ENCODE measurements at regions not wholly inside any gene's neighbourhood (a gene's known extent, or its start where the extent isn't known, plus 50 kb on each side); places are given as distances from the start of the nearest gene placed in this dataset.

DNA sequence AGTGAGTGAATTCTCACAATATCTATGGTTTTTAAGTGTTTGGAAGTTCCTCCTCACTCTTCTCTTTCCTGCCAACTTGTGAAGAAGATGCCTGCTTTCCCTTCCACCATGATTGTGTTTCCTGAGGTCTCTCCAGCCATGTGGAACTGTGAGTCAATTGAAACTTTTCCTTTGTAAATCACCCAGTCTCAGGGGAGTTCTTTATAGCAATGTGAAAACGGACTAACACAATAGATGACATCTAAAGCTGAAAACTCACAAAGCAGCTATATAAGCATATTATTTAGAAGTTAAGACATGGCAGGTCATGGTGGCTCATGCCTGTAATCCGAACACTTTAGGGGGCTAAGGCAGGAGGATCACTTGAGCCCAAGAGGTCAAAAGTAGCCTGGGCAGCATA lies 130.2 kb downstream of the ARRDC3 start:
- WGBS, 2 donors (ENCODE audit: extremely low coverage in 2 of 2, insufficient read length in 2 of 2, insufficient replicate concordance in 1 of 2), result no CpG with 5 or more reads among the region's 2 CpGs

DNA sequence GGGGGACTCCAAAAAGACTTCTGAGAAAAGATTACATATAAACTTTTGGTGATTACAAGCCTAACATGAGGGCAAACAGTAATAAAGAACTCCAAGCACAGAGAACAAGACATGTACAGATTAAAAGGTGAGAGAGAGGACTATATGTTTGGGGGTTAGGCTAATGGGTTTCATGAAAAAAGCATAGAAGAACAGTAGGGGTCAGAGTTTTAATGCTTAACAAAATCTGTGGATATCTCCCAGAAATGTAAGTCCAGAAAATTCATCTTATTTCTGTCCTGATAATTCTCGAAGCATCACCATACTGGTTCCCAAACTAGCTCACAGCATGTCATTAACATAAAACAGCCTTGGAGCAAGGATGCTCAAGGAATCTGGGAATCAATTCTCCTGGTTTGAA lies 137.2 kb downstream of the ARRDC3 start:
- Histone ChIP-seq H3K9me3 (replicated peaks in 1 of 2; ENCODE audit: control insufficient read depth in 2 of 2, insufficient read depth in 1 of 2, low read depth in 1 of 2, low read length in 2 of 2) (peaks cover 4 to 8% of the 10 kb centered on the region in 2 donors), H3K4me2 (ENCODE audit: insufficient read depth, low read length, poor library complexity, severe bottlenecking) (no peak overlapping the region), H2BK12ac (ENCODE audit: low read length) (no peak overlapping the region), H3K36me3 (replicated peaks in 1 of 2; ENCODE audit: control insufficient read depth in 2 of 2, insufficient read depth in 2 of 2, low read length in 2 of 2) (no peaks in the 10 kb centered on the region), H3K4me1 (ENCODE audit: control insufficient read depth in 2 of 2, insufficient read depth in 1 of 2, low read depth in 1 of 2, low read length in 2 of 2) (no peaks in the 10 kb centered on the region), H3K27ac (replicated peaks; ENCODE audit: low read length) (no peak overlapping the region), H3K14ac (ENCODE audit: low read length) (no peak overlapping the region), H3K79me1 (ENCODE audit: low read depth, low read length) (no peaks in the 10 kb centered on the region), H3K23ac (ENCODE audit: low read depth, low read length, poor library complexity) (no peak overlapping the region), H3K9ac (ENCODE audit: low read depth, low read length, poor library complexity) (no peak overlapping the region), H2AFZ (ENCODE audit: low read length) (no peak overlapping the region), H2AK5ac (ENCODE audit: low read depth, low read length) (no peak overlapping the region), H4K8ac (ENCODE audit: low read depth, low read length) (no peak overlapping the region), H3K27me3 (ENCODE audit: control insufficient read depth in 3 of 3, insufficient read depth in 3 of 3, low read depth in 1 of 3, low read length in 3 of 3) (no peaks in the 10 kb centered on the region), H2BK5ac (ENCODE audit: low read length) (no peak overlapping the region), H3K4me3 (ENCODE audit: low read length in 2 of 2) (no peak overlapping the region), H3K4ac (ENCODE audit: low read length) (no peak overlapping the region), H2BK120ac (ENCODE audit: low read depth, low read length) (no peak overlapping the region), H2BK15ac (ENCODE audit: low read length) (no peak overlapping the region), H3K18ac (ENCODE audit: low read length) (no peak overlapping the region), H4K91ac (ENCODE audit: low read depth, low read length, poor library complexity) (no peak overlapping the region)
- no CpG with 5 or more reads among the region's 1 CpG for WGBS, 2 donors (ENCODE audit: extremely low coverage in 2 of 2, insufficient read length in 2 of 2, insufficient replicate concordance in 1 of 2)
- DNase-seq (ENCODE audit: low spot score), result no peak

More for the DNA sequence above, 130.2 kb downstream of the ARRDC3 start:
- H3K14ac ChIP-seq (ENCODE audit: low read length), result no peak overlapping the region
- H2AK5ac ChIP-seq (ENCODE audit: low read depth, low read length), result no peak overlapping the region
- H3K36me3 ChIP-seq (replicated peaks in 1 of 2; ENCODE audit: control insufficient read depth in 2 of 2, insufficient read depth in 2 of 2, low read length in 2 of 2), result no peaks in the 10 kb centered on the region
- DNase-seq (ENCODE audit: low spot score), result no peak
- H3K79me1 ChIP-seq (ENCODE audit: low read depth, low read length), result no peaks in the 10 kb centered on the region
- H3K27ac ChIP-seq (replicated peaks; ENCODE audit: low read length), result no peak overlapping the region
- no peak overlapping the region for H3K4me3 ChIP-seq (ENCODE audit: low read length in 2 of 2)
- no peak overlapping the region for H4K8ac ChIP-seq (ENCODE audit: low read depth, low read length)
- no peak overlapping the region for H2BK5ac ChIP-seq (ENCODE audit: low read length)
- H3K4me1 ChIP-seq (ENCODE audit: control insufficient read depth in 2 of 2, insufficient read depth in 1 of 2, low read depth in 1 of 2, low read length in 2 of 2), result no peaks in the 10 kb centered on the region
- H3K23ac ChIP-seq (ENCODE audit: low read depth, low read length, poor library complexity), result no peak overlapping the region
- no peak overlapping the region for H3K18ac ChIP-seq (ENCODE audit: low read length)
- H2BK15ac ChIP-seq (ENCODE audit: low read length), result no peak overlapping the region
- H3K4me2 ChIP-seq (ENCODE audit: insufficient read depth, low read length, poor library complexity, severe bottlenecking), result no peak overlapping the region
- peak overlapping the region; percentile 21 for H2AFZ ChIP-seq (ENCODE audit: low read length)
- H3K9me3 ChIP-seq (replicated peaks in 1 of 2; ENCODE audit: control insufficient read depth in 2 of 2, insufficient read depth in 1 of 2, low read depth in 1 of 2, low read length in 2 of 2), result no peaks in the 10 kb centered on the region
- H3K27me3 ChIP-seq (ENCODE audit: control insufficient read depth in 3 of 3, insufficient read depth in 3 of 3, low read depth in 1 of 3, low read length in 3 of 3), result no peaks in the 10 kb centered on the region
- no peak overlapping the region for H4K91ac ChIP-seq (ENCODE audit: low read depth, low read length, poor library complexity)
- H2BK120ac ChIP-seq (ENCODE audit: low read depth, low read length), result no peak overlapping the region
- H3K4ac ChIP-seq (ENCODE audit: low read length), result no peak overlapping the region
- no peak overlapping the region for H2BK12ac ChIP-seq (ENCODE audit: low read length)
- H3K9ac ChIP-seq (ENCODE audit: low read depth, low read length, poor library complexity), result no peak overlapping the region

GRCh38 chr5:91245074-91245452 lies 138.1 kb downstream of the ARRDC3 start:
- H2BK120ac ChIP-seq (ENCODE audit: low read depth, low read length), result no peak overlapping the region
- H3K4me1 ChIP-seq (ENCODE audit: control insufficient read depth in 2 of 2, insufficient read depth in 1 of 2, low read depth in 1 of 2, low read length in 2 of 2), result no peaks in the 10 kb centered on the region
- H3K9me3 ChIP-seq (replicated peaks in 1 of 2; ENCODE audit: control insufficient read depth in 2 of 2, insufficient read depth in 1 of 2, low read depth in 1 of 2, low read length in 2 of 2), result peaks cover 4 to 8% of the 10 kb centered on the region in 2 donors
- no peaks in the 10 kb centered on the region for H3K36me3 ChIP-seq (replicated peaks in 1 of 2; ENCODE audit: control insufficient read depth in 2 of 2, insufficient read depth in 2 of 2, low read length in 2 of 2)
- WGBS, 2 donors (ENCODE audit: extremely low coverage in 2 of 2, insufficient read length in 2 of 2, insufficient replicate concordance in 1 of 2), result no CpG with 5 or more reads among the region's 3 CpGs
- no peak overlapping the region for H3K23ac ChIP-seq (ENCODE audit: low read depth, low read length, poor library complexity)
- H2BK12ac ChIP-seq (ENCODE audit: low read length), result no peak overlapping the region
- no peak overlapping the region for H2AFZ ChIP-seq (ENCODE audit: low read length)
- H3K27ac ChIP-seq (replicated peaks; ENCODE audit: low read length), result no peak overlapping the region
- no peak overlapping the region for H3K4me3 ChIP-seq (ENCODE audit: low read length in 2 of 2)
- no peak overlapping the region for H2BK15ac ChIP-seq (ENCODE audit: low read length)
- H3K79me1 ChIP-seq (ENCODE audit: low read depth, low read length), result no peaks in the 10 kb centered on the region
- H3K18ac ChIP-seq (ENCODE audit: low read length), result no peak overlapping the region
- H3K4me2 ChIP-seq (ENCODE audit: insufficient read depth, low read length, poor library complexity, severe bottlenecking), result no peak overlapping the region
- H2BK5ac ChIP-seq (ENCODE audit: low read length), result no peak overlapping the region
- no peak overlapping the region for H4K8ac ChIP-seq (ENCODE audit: low read depth, low read length)
- H3K27me3 ChIP-seq (ENCODE audit: control insufficient read depth in 3 of 3, insufficient read depth in 3 of 3, low read depth in 1 of 3, low read length in 3 of 3), result no peaks in the 10 kb centered on the region
- H3K4ac ChIP-seq (ENCODE audit: low read length), result no peak overlapping the region
- no peak overlapping the region for H3K9ac ChIP-seq (ENCODE audit: low read depth, low read length, poor library complexity)
- no peak overlapping the region for H4K91ac ChIP-seq (ENCODE audit: low read depth, low read length, poor library complexity)
- DNase-seq (ENCODE audit: low spot score), result no peak
- no peak overlapping the region for H3K14ac ChIP-seq (ENCODE audit: low read length)
- H2AK5ac ChIP-seq (ENCODE audit: low read depth, low read length), result no peak overlapping the region

DNA sequence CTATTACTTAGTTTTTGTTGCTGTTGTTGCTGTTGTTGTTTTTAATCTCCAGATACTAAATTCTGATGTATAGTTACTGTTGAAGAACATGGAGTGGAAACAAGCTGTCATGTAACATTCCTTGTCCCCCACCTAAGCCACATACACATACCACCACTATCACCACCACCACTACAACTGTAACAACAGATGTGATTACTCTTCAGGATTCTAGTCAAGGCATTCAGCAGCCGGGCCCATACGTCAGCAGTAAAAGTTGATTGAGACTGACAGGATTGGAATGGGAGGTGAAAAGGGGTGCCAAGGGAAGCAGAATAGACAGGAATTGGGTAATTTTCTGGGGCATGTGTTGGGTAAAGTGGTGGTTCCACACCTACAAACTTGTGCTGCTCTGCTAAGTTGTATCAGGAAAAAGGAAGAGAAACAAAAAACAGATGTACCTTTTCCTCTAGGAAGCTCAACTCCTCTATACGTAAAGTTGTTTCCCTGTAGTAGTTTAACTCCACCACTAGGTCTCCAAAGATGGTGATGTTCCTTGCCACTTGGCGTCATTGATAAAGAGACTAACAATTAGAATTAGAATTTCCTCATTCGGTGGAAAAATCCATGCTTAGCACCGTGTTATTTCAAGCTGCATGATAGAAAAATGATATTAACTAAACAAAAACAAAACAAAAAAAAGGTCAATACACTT lies 138.6 kb downstream of the ARRDC3 start:
- no peak overlapping the region for H3K14ac ChIP-seq (ENCODE audit: low read length)
- H3K27me3 ChIP-seq (ENCODE audit: control insufficient read depth in 3 of 3, insufficient read depth in 3 of 3, low read depth in 1 of 3, low read length in 3 of 3), result no peaks in the 10 kb centered on the region
- no peaks in the 10 kb centered on the region for H3K36me3 ChIP-seq (replicated peaks in 1 of 2; ENCODE audit: control insufficient read depth in 2 of 2, insufficient read depth in 2 of 2, low read length in 2 of 2)
- no peak overlapping the region for H2BK5ac ChIP-seq (ENCODE audit: low read length)
- no peak overlapping the region for H2BK12ac ChIP-seq (ENCODE audit: low read length)
- no peak overlapping the region for H3K27ac ChIP-seq (replicated peaks; ENCODE audit: low read length)
- no peak overlapping the region for H2BK120ac ChIP-seq (ENCODE audit: low read depth, low read length)
- H2AK5ac ChIP-seq (ENCODE audit: low read depth, low read length), result no peak overlapping the region
- no peak overlapping the region for H4K91ac ChIP-seq (ENCODE audit: low read depth, low read length, poor library complexity)
- no peak for DNase-seq (ENCODE audit: low spot score)
- H3K4me1 ChIP-seq (ENCODE audit: control insufficient read depth in 2 of 2, insufficient read depth in 1 of 2, low read depth in 1 of 2, low read length in 2 of 2), result no peaks in the 10 kb centered on the region
- no peak overlapping the region for H3K4me3 ChIP-seq (ENCODE audit: low read length in 2 of 2)
- WGBS, 2 donors (ENCODE audit: extremely low coverage in 2 of 2, insufficient read length in 2 of 2, insufficient replicate concordance in 1 of 2), result no CpG with 5 or more reads among the region's 6 CpGs
- no peak overlapping the region for H2AFZ ChIP-seq (ENCODE audit: low read length)
- H3K23ac ChIP-seq (ENCODE audit: low read depth, low read length, poor library complexity), result no peak overlapping the region
- H3K4ac ChIP-seq (ENCODE audit: low read length), result no peak overlapping the region
- H3K79me1 ChIP-seq (ENCODE audit: low read depth, low read length), result no peaks in the 10 kb centered on the region
- peaks cover 4 to 8% of the 10 kb centered on the region in 2 donors for H3K9me3 ChIP-seq (replicated peaks in 1 of 2; ENCODE audit: control insufficient read depth in 2 of 2, insufficient read depth in 1 of 2, low read depth in 1 of 2, low read length in 2 of 2)
- no peak overlapping the region for H3K18ac ChIP-seq (ENCODE audit: low read length)
- H3K4me2 ChIP-seq (ENCODE audit: insufficient read depth, low read length, poor library complexity, severe bottlenecking), result no peak overlapping the region
- no peak overlapping the region for H3K9ac ChIP-seq (ENCODE audit: low read depth, low read length, poor library complexity)
- H4K8ac ChIP-seq (ENCODE audit: low read depth, low read length), result no peak overlapping the region
- no peak overlapping the region for H2BK15ac ChIP-seq (ENCODE audit: low read length)
